LNCaP clone FGC (cell line): ENCODE measurements at regions not wholly inside any gene's neighbourhood (a gene's known extent, or its start where the extent isn't known, plus 50 kb on each side); places are given as distances from the start of the nearest gene placed in this dataset.

Experiments
- DNase-seq: peaks from one replicate; pipeline ENCODE4 v3.0.0-alpha.2; 2011; ENCODE audit warnings: low read depth
- H3K4me3 ChIP-seq: 2 replicates; pipeline ENCODE4 v1.5.1; 2011; ENCODE audit warnings: mild to moderate bottlenecking, low read depth, low read length, control low read depth
- CTCF ChIP-seq: IDR thresholded peaks from 2 replicates; pipeline ENCODE4 v1.5.1; 2012; ENCODE audit warnings: mild to moderate bottlenecking; ENCODE audit not compliant: control insufficient read depth, insufficient read depth; ENCODE audit errors: extremely low read depth

- no peak for DNase-seq
- no peak overlapping the region for H3K4me3 ChIP-seq
- no peak for TF ChIP-seq CTCF
Observed at GRCh38 chrY:20986037-20986436, 230.1 kb downstream of the RPS4Y2 start.

- no peak overlapping the region for H3K4me3 ChIP-seq
- no peak for TF ChIP-seq CTCF
- DNase-seq = no peak
Observed at GRCh38 chrY:20990123-20990522, 234.2 kb downstream of the RPS4Y2 start.

DNA sequence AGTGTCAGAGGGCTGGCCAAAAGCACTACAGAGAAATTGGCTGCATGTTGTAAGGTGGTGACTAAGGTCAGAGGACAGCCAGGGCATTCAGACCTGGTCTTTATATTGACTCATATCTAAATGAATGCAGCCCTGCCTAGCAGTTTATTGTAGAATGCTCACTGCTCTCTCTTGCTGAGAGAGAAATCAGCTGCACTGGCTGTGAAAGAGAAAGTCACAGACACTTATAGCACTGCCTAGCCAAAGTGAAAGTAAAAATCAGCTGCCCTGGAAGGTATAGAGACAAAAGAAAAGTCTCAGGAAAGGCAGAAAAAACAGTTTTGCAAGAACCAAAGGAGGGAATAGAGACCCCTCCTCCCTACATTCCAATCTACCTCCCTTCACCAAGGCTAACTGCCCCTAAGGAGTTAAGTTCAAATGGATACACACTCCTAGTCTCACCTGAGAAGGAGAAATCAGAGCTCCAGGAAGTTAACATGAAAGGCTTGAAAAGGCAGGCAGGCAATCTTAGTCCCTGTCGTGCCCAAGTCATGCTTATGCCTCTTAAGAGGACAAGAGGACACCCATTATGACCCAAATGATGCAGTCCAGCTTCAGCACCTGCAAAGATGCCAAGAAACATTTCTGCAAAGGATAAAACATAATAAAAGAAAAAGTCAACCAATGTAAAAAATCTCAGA lies 235.1 kb downstream of the RPS4Y2 start:
- H3K4me3 ChIP-seq = no peak overlapping the region
- no peak for TF ChIP-seq CTCF
- DNase-seq = no peak

DNA sequence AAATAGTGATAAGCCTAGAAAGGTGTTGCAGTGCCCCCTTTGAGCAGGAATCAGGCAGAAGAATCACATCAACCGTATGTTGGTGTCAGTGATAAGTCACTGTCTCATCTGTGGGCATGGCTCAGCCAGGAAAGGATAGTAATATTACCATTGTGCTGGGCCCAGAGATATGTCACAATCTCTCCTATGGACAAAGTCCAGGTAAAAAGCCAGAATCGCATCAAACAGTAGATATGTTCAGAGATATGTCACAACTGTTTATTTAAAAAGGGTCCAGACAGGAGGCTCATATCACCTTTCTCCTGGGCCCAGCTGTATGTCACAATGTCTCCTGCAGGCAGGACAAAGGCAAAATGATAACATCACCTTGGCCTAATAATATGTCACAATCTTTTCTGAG lies 241.4 kb downstream of the RPS4Y2 start:
- no peak overlapping the region for H3K4me3 ChIP-seq
- no peak for DNase-seq
- TF ChIP-seq CTCF = no peak

- no peak overlapping the region for H3K4me3 ChIP-seq
- DNase-seq = no peak
- no peak for TF ChIP-seq CTCF
Observed at GRCh38 chrY:20998016-20998415, 242.1 kb downstream of the RPS4Y2 start.

DNA sequence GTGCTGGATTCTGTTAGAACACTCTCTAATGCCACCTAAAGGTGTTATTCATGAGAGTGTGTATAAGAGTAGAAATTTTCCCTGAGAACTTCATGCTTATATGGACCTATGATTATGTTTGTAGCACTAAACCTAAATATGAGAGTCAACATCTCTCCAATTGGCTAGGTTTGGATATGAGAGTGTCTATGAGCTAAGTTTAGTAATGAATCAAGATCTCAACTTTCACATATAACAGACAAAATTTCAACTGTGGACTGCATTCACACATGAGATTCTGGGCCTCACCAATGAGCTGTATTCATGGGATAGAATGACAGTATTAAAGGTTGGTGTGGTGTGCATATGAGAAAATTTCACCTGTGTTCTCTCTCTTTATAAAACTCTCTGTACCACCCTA lies 242.6 kb downstream of the RPS4Y2 start:
- DNase-seq = no peak
- no peak for TF ChIP-seq CTCF
- H3K4me3 ChIP-seq = no peak overlapping the region

GRCh38 chrY:21001102-21001501 lies 245.2 kb downstream of the RPS4Y2 start:
- DNase-seq = no peak
- no peak for TF ChIP-seq CTCF

More at GRCh38 chrY:21001102-21001501, 245.2 kb downstream of the RPS4Y2 start:
- no peak overlapping the region for H3K4me3 ChIP-seq
